Caki2 (cell line): ENCODE measurements at regions not wholly inside any gene's neighbourhood (a gene's known extent, or its start where the extent isn't known, plus 50 kb on each side); places are given as distances from the start of the nearest gene placed in this dataset.
"Not testable (repeated sequence)": the region's sequence is repeated elsewhere in the genome, so short reads cannot be mapped to it uniquely, and the experiment has no call there.

ENCODE experiments used
- DNase-seq: peaks from one replicate; pipeline ENCODE4 v3.0.0-alpha.2; 2015; ENCODE audit warnings: low read depth
- in situ Hi-C: cut with HindIII; loops from 2 replicates; pipeline ENCODE4 v1.10.0; 2016; ENCODE audit warnings: low sequenced_read_pairs, low pct_unique_long_range_greater_than_20kb, mixed read lengths

DNA sequence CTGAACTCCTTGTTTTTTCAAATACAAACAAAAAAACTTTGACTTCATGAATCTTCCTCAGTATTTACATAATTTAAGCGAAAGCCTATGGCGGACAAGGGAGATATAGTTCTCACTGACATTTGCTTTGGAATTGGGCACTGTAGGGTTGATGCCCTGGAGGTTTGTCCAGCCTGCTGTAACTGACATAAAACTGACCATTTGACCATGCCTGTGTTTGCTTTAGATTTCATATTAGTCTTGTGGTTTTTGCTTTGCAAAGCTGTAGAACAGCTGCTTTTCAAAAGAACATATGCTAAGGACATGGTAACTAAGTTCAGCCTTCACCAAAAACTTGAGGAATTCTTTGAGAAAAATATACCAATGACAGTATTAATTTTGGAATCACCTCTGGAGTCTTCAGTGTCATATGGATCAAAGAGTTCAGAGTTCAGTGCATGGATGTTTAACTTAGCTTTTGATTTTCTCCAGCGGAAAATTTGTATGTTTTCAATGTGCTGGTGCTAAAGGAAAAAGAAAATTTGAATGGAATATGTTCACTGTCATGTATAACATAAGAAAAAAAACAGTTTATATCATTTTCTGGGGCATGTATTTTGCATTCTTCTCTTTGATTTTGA, 1013.1 kb downstream of the NR2F1-AS1 start:
- in situ Hi-C loops: no loop called here
- DNase-seq: no peak

DNA sequence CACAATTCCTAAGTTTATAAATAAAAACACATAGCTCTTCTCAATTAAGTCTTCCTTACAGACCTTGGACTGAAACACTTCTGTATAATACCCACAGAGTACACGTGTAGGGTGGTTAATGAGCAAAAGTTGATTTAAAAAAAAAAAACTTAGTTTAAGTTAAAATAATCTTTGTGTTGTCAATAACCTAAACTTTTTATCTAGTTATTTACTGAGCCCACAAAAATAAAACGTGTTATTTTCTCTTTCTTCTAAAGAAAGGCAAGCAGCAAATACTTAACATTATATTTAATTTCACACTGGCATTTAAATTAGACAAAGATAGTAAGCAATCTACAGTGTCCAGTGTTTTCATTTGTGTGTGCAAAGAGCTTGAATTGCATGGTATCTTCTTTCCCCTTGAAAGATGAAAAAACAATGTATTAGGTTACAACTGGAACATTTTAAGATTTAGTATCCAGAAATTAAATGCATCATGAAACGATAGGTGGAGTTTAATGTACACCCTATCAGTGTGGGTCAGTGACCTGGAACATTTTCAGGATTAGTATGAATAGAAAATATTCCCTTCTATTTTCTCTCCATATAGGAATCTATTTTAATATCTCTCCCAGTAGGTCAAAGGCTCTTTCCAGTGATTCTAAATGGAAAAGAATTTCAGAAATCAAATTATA, 1014.8 kb downstream of the NR2F1-AS1 start:
- no peak for DNase-seq
- in situ Hi-C loops: no loop called here

DNA sequence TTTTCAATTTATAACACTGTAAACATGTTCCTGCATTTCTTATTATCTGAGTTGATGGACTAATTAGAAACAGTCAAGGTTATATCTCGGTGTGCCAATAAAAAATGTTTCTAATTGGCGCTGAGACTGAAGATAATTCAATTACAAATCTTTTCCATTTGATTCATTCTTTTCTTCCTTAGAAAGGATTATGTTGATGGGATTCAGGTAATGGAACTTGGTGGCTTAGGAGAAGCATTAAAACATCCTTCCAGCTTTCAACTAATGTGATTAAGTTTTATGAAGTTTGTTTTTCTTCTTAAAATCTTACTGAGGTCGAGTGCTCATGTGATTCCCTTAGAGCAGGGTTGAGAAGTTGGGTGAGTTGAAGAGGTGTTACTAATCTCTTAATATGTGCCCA, 1015.3 kb downstream of the NR2F1-AS1 start:
- no peak for DNase-seq
- in situ Hi-C loops: no loop called here

DNA sequence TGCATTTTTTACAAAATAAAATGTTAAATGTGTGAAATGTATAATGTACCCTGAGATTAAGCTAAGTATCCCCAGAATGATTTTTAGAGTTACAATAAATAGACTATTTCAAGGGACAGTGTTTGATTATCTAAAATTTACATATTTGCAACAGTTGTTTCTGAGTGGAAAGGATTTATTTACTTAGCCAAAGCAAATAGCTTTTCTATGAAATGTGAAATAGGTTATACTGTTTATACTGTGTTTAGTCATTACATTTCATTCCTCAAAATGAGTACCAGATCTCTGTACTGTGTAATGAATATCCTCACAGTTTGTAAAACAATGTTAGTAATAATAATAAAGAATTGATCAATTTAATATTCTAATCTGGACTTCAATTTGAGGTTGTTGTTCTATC, 1019.0 kb downstream of the NR2F1-AS1 start:
- in situ Hi-C loops: no loop called here
- DNase-seq: no peak

DNA sequence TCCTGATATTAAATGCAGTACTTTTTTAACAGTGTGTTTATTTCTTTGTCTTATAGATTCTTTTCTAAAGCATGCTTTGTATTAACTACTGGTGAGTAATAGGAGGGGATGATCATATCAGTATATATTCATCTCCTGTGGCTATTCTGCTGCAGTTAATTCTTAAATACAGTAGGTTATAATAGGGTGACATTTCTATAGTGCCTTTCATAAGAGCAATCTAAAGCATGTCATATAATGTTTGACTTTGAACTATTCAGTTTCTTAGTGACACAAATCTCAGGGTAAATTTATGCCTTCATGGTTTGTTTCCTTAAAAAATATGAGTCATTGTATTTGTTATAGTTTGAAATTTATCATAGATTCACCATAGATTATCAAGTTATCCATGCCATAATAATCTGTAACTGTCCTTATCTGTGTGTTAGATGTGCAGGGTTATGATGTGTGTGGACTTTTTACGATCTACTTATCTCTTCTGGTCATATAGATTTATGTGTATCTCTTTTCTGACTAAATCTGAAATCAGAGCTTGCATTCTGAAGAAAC, 1019.5 kb downstream of the NR2F1-AS1 start:
- no peak for DNase-seq
- in situ Hi-C loops: no loop called here

DNA sequence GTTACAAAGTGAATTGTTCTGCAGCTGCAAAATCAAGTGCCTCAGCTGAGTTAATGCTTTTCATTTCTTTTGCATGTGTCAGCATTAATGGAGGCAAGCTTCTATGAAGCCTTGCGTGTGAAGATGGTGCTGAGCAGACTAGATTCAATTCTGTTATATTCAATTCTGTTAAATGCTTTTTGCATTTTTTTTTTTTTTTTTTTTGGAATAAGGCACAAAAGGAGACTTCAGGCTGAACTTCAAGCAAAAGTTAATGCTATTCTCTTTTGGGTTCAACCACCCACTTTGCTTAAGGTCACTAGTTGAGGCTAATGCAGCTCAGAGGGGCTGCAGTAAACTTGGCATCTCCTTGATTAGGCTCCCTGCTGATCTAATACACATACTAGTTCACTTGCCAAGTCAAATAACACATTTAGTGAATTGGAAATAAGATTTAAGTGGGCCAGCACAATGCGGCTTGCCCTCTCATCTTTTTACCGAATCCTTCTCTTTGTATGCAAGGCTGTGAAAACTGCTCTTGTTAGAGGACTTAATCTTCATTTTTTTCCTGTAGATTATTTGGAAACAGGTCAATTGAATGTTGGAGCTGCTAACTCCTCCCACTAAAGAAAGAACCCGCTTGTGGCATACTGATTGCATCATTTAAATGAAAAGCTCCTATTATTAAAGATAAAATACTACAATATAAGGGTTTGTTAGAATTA, 1020.2 kb downstream of the NR2F1-AS1 start:
- peak; percentile 78 for DNase-seq
- in situ Hi-C loops: no loop called here

DNA sequence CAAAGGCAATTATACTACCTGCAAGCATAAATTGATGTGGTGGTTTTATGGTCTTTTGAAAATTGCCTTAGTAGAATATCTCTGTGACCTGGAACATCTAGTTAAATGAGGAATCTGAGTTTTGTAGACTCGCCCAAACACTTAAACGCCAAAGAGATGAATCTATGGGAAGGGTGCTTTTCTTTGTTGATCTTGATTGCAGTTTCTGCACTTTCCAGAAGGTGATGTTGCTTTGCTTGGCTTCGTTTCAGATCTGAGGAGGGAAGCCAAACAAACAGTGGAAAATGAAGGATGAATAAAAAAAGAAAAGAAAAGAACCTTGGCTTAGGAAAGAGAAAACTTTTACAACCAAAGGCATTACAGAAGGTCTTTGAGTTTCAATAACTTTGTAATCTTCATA, 1021.2 kb downstream of the NR2F1-AS1 start:
- DNase-seq: peak; percentile 84
- in situ Hi-C loops: no loop called here

DNA sequence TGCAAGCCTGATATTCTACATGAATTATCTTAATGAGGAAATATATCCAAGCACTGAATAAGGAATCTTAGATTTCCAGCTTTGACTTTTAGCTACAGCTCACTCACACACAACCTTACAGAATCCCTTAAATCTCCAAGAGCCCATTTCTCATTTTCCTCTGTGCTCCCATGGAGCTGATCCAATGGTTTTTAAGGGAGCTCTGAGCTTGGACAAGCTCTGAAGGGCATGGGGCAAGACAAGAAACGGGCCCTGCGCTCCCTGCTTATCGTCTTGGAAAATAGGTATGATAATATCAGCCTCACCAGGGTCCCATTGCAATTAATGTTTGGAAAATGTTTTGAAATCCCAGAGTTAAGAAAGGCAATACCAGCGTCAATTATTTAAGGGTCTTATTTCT, 1021.7 kb downstream of the NR2F1-AS1 start:
- in situ Hi-C loops: no loop called here
- no peak for DNase-seq

DNA sequence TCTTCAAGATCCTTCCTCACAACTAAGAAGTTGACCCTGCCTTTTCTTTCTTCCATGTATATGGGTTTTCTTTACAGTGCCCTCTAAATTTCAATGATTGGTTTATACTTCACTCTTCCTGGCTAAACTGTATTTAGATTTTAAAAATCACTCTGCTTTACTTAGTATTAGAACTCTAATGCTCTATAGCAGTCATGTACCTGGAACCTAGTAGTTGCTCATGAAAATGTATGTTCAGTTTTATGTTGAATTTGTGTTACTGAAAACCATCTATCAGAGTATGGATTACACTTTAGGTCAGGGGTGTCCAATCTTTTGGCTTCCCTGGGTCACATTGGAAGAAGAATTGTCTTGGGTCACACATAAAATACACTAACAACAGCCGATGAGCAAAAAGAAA, 1024.3 kb downstream of the NR2F1-AS1 start:
- DNase-seq: no peak
- in situ Hi-C loops: no loop called here

DNA sequence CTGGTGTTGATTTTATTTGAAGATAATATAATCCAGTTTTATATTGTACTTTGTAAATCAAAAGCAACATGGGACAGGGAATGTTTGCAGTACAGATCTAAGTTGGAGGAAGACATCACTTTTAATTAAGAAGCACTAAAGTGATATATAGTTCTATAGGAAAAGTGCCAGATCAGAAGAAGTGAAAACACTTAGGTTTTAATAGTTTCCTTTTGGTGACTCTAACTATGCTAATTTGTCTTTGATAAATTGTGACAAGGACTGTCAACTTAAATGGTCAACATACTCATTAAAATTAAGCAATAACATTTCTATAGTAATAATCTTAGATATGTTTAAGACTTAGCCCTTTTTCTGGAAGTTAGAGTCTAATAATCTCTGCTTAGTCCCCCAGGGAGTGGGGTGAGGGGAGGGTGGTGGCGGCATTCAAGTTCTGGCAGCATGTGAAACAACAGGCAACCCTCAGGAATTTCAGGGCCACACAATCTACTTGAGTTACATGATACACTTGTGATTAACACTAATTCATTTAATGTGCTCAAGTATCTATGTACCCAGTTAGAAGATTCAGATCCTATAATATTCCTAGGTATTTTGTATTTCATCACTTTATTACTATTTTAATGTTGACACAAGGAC, 1026.5 kb downstream of the NR2F1-AS1 start:
- in situ Hi-C loops: no loop called here
- no peak for DNase-seq

DNA sequence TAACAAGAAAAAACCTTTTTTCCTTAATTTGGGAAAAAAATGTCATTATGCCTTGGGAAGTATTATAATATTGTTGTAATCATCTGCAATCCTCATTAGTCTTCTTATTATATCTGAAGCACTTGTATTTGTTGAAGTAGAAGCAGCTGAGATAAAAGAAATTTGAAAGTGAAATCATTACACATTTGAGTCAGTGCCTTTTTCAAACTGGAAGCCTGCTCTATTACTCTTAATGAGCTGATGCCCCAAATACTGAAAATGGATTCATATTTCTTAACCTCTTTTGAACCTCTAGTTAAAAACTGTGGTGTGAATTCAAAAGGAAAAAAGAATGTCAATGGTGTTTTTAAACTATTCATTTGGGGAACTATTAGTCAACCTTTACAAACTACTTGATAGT, 1027.7 kb downstream of the NR2F1-AS1 start:
- DNase-seq: no peak
- in situ Hi-C loops: no loop called here

DNA sequence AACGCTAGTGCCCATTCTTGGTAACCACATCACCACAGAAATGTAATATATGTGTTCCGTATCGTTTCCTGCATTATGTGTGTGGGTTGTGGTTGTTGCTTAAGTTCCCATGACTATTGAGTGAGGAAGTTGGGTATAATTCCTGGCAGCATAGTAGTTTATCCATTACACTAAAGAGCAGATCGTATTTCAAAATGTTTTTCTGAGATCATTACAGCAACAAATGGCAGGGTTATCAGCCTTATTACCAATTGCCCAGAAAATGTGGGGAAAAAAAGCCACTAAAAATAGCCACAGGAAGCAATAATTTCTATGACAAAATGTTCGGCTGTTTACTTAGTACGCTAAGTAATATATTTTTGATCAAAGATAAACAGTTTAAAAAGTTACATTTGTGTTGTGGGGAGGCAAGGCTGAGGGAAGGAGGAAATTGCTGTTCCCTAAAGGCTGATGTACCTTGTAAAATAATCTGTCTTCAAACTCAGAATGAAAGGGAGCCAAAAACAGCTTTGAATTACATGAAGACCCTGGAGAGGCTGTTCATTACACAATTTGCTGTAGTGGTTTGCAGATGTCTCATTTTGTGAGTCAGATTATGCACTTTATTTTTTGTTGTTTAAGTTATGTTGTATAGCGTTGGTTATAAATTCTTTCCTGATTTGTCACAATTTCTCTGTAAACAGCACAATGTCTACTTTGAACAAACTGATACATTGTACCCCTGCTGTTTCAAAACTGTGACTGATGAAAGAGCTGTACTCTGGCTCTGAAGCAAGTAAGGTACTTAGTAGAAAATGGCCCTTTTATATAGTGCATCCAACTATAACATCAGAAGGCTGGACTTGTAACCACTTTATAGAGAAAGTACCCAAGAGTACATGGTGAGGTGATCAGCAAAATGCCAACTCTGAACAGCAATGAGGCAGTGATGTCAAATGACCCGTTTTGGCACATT, 1028.5 kb downstream of the NR2F1-AS1 start:
- DNase-seq: peak; percentile 54
- in situ Hi-C loops: no loop called here

DNA sequence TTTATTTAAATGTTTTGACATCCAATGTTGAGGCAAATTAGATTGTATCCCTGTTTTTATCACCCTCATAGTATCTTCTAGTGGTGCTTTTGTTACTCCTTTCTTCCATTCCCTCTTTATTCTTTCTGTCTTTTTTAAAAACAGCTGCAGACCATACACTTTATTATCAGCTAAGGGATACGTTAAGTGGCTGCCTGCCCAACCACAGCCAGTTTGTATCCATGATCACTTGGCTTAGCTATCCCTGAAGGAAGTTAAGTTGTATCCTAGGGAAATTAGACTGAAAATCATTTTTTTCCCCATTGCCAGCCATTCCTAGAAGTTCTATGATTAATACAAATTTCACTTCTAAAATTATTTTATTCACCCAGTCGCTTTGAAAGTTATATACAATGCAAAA, 1032.7 kb downstream of the NR2F1-AS1 start:
- in situ Hi-C loops: no loop called here
- no peak for DNase-seq

DNA sequence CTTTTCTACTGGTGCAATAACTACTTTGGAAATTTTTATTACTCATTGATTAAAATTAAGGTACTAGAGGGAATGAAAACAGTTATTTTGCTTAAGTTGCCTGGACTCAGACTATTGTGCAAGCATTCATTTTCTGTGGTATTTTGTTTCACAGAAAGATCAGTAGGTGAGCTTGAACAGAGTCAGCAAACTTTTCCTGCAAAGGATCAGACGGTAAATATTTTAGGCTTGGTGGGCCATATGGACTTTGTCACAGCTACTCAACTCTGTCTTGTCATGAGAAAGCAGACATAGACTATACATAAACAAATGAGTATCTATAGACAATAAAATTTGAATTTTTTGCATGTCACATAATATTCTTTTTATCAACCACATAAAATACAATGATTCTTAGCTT, 1036.4 kb downstream of the NR2F1-AS1 start:
- in situ Hi-C loops: no loop called here
- DNase-seq: no peak

DNA sequence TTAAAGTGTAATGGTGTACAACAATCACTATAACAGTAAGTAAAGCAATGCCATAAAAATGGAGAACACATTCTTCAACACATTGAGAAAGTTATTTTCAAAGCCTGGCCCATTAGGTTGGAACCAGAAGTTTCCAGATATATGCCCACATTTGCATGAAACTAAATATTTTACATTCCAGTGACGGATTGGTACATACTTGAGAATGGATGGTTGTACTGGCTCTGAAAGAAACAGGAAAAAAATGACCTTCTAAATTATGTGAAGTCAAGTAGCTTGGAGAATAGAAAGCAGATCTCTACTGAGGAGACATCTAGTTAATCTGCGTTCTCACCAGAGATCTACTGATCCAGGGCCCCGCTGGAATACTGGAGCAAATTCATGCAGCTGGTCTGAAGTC, 1037.0 kb downstream of the NR2F1-AS1 start:
- DNase-seq: no peak
- in situ Hi-C loops: no loop called here

DNA sequence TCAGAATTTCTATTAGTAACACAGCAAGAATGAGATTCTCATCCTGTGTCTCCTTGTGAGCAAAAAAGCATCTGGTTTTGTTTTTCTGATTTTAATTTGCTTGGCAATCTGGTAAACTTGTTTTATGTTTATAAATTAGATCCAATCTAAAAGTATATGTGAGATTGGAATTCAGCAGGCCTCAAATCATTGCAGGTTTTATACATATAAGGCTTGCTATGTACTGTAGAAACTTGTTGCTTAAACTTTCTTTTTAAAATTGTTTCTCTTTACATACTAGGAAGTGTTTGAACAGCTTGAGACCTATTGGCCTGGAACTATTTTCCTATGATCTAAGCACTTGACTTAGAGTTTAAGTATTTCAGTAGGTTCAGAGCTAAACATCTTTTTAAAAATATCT, 1037.8 kb downstream of the NR2F1-AS1 start:
- in situ Hi-C loops: no loop called here
- DNase-seq: no peak

DNA sequence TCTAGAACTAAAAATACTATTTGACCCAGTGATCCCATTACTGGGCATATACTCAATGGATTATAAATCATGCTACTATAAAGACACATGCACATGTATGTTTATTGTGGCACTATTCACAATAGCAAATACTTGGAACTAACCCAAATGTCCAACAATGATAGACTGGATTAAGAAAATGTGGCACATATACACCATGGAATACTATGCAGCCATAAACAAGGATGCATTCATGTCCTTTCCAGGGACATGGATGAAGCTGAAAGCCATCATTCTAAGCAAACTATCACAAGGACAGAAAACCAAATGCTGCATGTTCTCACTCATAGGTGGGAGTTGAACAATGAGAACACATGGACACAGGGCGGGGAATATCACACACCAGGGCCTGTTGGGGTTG, 1039.0 kb downstream of the NR2F1-AS1 start:
- DNase-seq, in situ Hi-C loops: not testable (repeated sequence)
